ENCODE measurements at regions not wholly inside any gene's neighbourhood (a gene's known extent, or its start where the extent isn't known, plus 50 kb on each side); places are given as distances from the start of the nearest gene placed in this dataset.
"Not testable (repeated sequence)": the region's sequence is repeated elsewhere in the genome, so short reads cannot be mapped to it uniquely, and the experiment has no call there.

DNA sequence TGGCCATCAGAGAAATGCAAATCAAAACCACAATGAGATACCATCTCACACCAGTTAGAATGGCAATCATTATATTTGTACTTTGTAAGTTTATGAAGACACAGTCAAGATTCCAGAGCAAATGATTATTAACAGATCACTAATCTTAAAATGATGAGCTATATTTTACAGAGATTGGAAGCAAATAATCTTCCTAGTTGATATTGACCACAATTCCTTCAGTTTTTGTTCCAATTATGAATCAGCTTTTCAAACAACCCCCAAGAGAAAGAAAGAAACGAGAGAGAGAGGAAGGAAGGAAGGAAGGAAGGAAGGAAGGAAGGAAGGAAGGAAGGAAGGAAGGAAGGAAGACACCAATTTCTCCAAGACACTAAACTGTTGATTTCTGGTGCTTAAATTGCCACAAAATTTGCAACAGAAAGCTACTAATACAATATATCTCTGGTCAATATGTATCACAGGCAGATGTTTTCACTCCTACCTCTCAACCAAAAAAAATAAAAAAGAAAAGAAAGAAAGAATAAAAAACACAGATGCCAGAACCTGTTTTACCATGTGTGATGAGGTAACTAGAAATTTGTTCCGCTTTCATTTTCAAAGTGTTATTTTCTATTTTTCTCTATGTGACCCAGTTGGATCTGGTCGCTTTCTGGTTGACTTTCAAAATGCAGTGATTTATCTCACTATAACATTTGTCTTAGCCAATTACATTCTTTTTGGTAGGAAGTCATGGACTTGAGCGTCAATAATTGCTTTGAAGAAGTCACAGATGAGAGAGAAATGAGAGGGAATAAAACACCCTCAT lies 1609.6 kb downstream of the SI start:
- DNase-seq: no peak

DNA sequence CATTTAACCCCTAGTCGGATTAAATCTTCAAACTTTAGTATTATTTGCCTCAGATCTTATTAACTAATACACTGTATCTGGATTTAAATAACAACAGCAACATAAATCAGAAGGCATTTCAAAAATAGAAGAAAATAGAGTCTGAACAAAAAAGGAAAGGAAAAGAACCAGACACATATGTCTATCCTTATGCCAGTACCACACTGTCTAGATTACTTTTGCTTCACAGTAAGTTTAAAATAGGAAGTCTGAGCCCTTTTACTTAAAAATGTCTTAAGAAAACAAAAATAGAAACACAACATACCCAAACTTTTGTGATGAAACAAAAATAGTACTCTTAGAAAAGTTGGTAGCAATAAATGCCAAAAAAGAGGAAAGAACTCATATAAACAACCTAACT lies 1615.8 kb downstream of the SI start:
- DNase-seq: no peak

DNA sequence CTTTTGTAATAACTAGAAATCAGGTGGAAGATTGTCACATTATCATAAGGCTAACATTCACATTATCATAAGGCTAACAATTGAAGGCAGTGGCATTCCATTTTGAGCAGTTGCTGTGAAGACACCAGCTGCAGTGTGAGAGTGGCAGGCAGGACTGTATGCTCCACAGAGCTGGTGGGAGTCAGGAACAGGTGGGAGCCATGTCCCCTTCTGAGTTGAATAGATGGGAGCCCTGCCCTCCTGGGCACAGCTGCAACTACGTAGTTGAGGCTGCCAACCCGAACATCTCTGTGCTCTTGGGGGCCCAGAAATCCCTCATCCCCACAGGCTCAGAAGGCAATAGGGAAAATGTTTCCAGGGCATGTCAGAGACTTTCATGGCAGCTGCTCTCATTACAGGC lies 1627.6 kb downstream of the SI start:
- peak in 2 of 3 donors; percentile 4 to 6 for DNase-seq

DNA sequence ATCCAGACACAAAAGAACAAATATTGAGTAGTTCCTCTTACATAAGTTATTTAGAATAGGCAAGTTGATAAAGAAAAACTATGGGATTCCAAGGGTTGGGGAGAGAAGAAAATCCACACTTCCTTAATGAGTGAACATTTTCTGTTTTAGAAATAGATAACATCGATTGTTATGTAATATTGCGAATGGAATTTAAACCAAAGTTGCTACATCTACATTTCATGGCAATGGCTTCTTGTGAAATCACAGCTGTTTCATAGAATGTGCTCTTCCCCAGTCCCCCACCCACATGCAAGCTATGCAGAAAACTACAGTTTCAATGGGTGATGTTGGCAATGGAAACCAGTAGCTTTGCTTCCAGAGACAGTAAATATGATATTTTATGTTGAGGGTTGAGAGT lies 1639.5 kb downstream of the SI start:
- DNase-seq: no peak

DNA sequence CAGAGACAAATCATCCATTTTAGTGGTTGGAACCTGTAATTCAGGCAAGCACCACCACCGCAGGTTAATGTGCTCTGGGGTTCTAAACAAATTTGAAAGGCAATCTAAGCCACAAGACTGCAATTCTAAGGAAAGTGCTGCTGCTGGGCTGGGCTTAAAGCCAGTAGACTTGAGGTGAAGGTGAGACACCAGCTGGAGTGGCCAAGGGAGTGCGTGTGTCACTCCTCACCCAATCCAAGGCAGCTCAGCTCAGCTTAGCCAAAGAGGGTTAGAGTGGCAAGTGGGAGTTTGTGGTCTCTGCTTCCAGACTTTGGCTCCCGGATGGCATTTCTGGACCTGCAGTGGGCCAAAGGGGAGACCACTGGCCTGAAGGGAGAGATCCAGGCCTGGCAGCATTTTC lies 1655.6 kb downstream of the SI start:
- DNase-seq: no peak

DNA sequence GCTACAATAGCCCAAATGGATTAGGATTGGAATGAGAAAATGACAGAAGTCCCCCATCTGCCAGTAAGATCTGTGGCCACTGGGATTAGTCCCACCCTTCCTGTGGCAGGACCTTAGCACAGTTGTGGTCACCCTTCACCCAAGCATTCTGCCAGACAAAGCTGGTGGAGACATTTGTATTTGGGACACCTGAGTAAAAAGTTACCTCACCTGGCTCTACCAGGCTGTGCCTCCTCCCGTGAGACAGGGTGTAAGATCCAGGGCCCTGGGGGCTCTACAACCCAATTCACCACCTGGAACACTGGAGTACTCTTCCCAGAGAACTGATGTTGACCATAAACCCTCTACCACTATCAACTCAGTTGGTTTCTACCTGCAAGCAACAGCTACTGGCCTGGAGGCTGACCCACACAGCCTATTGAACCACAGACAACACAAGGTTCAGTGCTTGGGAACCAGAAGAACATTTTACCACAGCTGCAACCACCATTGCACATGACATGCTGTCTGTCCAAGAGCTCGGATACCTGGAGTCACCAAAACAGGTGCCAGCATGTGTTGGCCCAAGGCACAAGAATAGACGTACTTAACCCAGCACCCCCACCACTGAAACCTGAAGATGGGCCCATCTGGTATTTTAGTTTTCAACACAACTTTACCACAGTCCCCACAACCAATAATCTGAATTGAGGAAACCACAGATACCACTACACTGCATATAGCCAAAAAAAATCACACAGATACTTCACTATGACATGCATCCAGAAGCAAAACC lies 1686.7 kb downstream of the SI start:
- DNase-seq: no peak

DNA sequence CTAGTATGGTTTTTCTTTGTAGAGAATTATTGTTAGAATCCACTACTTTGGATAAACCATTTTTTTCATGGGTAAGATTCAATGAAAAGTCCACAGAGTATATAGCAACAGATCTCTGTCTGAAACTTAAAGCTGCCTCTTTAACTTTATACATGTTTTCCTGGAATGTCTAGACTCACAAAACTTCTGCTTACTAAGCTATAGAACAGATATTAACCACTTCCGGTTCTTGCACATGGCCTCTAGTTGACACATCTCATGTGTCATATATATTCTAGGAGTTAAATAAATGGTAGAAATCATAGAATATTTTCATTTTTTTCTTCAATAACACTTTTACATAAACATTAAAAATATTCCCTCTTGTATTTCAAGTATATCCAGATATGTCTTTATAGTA lies 1693.9 kb downstream of the SI start:
- DNase-seq: no peak

DNA sequence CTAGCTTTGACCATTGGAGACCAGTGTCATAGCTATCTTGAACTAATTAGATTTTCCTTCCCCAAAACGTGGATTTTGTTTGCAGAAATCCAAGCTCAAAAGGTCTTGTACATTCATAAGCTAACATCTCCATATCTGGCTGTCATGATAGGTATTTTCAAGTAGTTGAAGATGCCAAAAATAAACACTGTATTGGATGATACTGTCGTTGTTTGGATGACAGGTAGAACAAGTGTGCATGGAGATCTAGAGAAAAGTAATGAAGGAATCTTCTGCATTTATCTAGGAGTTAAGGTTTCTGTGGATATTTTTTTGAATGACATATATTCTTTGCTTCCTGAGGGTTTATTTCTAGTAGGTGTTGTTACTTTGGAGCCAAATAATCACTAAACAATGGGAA lies 1696.1 kb downstream of the SI start:
- no peak for DNase-seq

DNA sequence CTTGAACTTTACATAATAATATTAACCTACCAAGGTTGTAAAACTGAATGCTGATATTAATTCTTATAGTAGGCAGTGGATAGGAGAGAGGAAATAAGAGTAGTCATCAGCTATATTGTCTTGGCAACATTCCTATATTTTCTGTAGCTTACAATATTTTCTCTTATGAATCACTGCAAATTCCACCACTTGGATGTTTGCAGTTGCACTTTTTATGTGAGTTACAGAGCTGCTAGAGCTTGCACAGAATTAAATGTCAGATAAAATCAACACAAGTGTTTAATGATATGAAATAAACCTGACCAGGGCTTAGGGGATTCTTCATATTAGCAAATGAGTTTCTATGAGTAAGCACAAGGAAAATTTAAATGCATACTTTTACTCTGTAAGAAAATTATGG lies 1710.1 kb downstream of the SI start:
- DNase-seq: peak in 2 of 3 donors; percentile 11 to 32

DNA sequence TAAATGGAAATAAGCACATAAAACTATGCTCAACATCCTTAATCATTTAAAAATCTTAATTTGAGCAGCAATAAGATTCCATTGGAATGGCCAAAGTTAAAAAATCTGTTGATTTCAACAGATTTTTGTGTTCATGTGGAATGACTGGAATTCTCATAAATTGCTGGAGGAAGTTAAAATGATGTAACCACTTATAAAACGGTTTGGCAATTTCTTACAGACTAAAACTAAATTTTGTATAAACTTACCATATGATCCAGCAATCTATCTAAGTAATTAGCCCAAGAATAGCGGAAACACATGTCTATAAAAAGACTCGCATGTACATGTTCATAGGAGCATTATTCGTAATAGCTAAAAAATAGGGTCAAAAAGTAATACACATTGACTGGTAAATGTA lies 1713.6 kb downstream of the SI start:
- DNase-seq: no peak

DNA sequence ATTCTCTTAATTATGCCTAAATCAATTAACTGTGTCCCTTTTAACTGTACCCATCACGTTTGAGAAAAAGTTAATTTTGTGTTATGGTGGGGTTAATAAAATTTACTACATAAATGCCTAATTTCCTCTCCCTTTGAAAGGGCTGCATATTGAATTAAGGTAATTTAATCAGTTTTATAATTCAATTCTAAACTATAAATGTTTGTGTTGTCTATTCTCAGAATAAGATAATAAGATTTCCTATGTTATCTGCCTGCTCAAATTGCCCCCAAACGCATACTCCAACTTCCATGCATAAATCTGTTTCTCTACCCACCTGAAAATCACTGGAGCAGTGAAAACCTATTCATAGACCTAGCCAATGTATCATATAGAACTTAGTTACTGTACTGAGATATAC lies 1716.1 kb downstream of the SI start:
- no peak for DNase-seq

DNA sequence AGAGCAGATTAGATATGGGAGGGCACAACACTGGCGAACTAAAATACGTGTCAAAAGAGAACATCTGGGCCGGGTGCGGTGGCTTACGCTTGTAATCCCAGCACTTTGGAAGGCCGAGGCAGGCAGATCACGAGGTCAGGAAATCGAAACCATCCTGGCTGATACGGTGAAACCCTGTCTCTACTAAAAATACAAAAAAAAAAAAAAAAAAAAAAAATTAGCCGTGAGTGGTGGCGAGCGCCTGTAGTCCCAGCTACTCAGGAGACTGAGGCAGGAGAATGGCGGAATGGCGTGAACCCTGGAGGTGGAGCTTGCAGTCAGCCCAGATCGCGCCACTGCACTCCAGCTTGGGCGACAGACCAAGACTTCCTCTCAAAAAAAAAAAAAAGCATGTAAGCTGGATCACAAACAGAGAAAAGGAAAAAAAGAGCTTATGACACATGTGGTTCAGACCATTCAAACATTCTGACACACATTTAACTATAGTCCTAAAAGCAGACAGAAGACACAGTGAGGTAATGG lies 1716.9 kb downstream of the SI start:
- DNase-seq: not testable (repeated sequence)

DNA sequence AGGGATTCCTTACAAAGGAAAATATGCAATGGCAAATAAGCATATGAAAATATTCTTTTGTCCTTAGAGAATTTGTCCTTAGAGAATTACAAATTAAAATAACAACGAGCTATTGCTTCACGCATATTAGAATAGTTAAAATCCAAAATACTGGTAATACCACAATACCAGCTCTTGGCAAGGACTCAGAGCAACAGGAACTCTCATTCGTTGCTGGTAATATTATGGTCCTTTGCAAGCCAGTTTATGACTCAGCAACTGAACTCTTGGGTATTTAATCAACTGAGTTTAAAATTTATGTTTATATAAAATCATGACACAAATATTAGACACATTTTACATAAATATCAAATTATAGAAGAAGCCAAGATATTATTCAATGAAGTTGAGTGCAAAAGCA lies 1730.4 kb downstream of the SI start:
- DNase-seq: no peak

DNA sequence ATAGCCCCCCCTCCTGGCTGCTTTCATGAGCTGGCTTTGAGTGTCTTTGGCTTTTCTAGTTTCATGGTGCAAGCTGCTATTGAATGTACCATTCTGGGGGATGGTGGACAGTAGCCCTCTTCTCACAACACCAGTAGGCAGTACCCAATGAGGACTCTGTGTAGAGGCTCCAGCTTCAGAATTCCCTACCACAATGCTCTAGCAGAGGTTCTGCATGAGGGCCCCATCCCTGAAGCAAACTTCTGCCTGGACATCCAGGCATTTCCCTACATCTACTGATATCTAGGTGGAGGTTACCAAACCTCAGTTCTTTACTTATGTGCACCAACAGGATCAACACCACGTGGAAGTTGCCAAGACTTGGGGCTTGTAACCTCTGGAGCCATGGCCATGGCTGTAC lies 1742.9 kb downstream of the SI start:
- no peak for DNase-seq

DNA sequence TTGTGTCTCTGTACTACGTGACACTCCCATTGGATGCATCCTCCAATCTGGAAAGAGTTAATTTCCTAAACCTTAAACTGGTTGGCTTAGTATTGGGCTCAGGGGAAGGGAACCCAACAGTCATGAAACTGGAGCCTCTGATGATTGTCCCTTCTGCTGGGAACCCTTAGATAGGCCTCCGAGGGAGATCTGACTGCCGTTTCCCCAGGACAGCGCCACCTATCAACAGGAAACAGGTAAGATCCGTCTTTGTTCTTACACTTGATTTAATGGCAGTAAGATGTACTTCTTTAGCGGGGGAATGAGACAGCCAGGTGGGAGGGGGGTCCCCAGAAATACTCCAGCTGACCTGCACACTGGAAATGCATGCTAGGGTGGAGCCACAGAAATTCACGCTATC lies 1749.6 kb downstream of the SI start:
- DNase-seq: no peak

DNA sequence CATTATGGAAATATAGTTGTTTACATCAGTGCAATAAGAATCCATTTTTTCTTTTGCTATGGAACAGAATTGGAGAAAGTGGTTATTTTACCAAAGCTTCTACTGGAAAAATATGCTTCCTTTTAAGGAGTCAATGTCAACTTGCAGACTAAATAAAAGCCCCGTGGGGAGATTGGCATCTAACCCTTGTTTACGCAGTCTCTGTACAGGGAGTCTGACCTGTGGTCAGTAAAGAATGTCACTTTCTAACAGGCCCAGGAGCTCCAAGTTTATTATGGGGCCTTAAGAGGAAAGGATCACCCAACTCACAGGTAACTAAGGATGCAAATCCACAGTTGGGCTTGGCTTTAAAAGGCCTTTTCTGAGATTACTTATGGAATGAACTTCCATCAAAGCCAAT lies 1751.2 kb downstream of the SI start:
- no peak for DNase-seq

DNA sequence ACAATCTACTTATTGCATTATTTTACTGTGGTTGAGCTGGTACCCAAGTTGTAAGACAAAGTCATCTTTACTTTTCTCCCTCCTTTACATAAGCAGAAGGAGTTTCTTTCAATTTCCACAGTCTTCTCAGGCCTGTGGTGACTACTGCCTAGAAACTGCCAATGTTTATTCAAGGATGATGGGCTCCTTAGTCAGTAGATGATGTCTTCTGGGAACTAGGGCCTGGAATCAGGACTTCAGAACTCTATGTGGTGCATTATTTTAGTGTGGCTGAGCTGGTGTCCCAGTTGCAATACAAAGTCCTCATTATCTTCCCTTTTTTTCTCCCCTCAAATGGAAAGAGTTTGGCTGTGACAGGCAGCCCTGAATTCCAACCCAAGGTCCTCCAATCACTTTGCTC lies 1762.5 kb downstream of the SI start:
- no peak for DNase-seq

DNA sequence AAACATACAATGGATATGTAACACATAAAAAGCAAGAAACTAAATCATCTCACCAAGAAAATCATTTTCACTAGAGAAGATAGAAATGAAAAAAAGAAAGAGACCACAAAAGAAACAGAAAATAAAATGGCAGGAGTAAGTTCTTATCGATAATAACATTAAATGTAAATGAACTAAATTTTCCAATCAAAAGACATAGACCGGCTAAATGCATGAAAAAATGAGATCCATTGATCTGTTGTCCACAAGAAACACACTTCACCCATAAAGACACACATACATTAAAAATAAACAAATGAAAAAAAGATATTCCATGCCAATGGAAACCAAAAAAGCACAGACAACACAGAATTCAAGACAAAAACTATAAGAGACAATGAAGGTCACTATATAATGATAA lies 1771.9 kb downstream of the SI start:
- no peak for DNase-seq

DNA sequence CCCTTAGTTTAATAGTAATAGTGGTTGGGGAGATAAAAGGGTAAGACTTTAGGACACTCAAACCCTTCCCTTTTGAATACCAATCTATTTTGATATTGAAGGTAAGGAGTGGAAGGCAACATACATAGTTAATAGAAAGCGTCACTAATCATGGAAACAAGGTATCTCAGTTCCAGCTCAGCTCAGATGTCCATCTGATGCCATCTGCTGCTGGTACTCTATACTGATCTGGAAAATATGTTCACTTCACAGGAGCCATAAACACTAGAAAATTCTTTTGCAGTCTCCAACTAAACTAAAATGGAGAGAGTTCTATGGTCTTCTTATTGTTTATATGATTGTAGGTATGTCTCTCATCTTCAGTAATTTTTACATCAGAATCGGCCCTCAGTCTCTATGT lies 1777.1 kb downstream of the OTOL1 start:
- no peak for DNase-seq

DNA sequence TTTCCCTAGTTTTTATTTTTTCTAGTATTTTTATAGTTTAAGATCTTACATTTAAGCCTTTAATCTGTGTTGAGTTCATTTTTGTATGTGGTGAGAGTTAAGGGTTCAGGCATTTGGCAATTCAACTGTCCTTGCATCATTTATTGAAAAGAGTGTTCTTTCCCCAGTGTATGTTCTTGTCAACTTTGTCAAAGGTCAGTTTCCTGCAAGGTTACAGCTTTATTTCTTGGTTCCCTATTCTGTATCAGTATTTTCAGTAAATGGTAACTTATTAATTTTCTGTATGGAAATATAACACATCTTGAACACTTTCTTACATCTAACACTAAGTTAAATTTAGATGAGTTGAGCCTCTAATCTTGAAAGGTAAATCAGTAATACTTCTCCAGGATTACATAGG lies 1770.1 kb downstream of the OTOL1 start:
- no peak for DNase-seq

DNA sequence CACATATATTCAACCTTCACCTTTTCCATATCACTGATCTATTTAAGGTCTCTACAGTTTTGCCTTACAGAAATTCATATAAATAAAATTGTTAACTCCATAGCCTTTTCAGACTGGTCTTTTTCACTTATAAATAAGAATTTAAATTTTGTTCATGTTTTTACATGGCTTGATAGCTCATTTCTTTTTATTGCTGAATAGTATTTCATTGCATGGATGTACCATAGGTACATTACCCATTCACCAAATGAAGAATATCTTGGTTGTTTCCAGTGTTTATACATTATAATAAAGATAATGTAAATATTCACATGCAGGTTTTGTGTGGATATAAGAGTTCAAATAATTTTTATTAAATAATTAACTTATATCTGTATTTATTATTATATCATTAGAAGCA lies 1765.0 kb downstream of the OTOL1 start:
- no peak for DNase-seq

DNA sequence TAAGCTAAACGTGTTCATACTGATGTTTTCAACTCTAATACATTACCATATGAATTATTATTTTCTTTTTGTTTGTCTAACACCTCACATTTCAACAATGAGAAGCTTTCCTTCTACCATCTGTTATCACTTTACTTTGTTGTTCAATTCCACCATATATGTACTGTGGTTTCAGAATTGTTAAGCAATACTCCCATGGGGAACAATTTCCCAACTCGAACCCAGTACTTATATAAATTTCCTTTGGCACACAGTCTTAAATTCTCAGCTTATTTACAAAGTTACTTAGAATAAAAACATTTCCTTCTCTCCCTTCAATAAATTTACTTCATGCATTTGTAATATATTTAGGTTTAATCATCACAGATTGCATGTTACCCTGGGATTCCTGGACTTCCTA lies 1764.4 kb downstream of the OTOL1 start:
- no peak for DNase-seq

DNA sequence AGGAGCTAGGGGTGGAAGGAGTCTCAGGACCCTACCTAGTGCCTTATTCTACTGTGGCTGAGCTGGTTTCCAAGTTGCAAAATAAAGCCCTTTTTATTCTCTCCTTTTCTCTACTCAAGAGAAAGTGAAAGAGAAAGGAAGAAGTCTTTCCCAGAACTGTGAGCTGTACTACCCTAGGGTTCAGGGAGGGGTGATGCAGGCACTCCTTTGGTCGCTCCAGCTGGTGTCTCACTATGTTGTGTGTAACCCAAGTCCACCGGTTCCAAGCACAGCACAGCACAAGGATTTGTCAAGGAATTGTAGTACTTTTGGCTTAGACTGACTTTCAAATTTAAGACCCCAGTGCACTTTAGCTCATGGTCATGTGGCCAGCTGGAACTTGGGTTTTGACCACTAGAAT lies 1721.7 kb downstream of the OTOL1 start:
- DNase-seq: no peak

Data from muscle of back (tissue), 3 donors.